AG09319 (cell line): ENCODE measurements at regions not wholly inside any gene's neighbourhood (a gene's known extent, or its start where the extent isn't known, plus 50 kb on each side); places are given as distances from the start of the nearest gene placed in this dataset.

Experiments
- DNase-seq: peaks from one replicate; pipeline ENCODE4 v3.0.0-alpha.2; 2010; ENCODE audit warnings: low read depth; ENCODE audit errors: extremely low read depth
- CTCF ChIP-seq: IDR thresholded peaks from 2 replicates; pipeline ENCODE4 v1.5.1; 2011; ENCODE audit warnings: low read depth, mild to moderate bottlenecking, inconsistent platforms, low read length, moderate library complexity

- no peak for DNase-seq
- no peak for TF ChIP-seq CTCF
Observed at GRCh38 chr9:2928411-2928810, 84.5 kb upstream of the PUM3 start.

- no peak for TF ChIP-seq CTCF
- DNase-seq = no peak
Observed at GRCh38 chr9:2925016-2925415, 81.1 kb upstream of the PUM3 start.

GRCh38 chr9:2924380-2924768 lies 80.5 kb upstream of the PUM3 start:
- no peak for DNase-seq
- TF ChIP-seq CTCF = no peak

- DNase-seq = no peak
- TF ChIP-seq CTCF = no peak
Observed at GRCh38 chr9:2923766-2924379, 80.0 kb upstream of the PUM3 start.

GRCh38 chr9:2919347-2919746 lies 75.5 kb upstream of the PUM3 start:
- peak; percentile 1 for DNase-seq
- no peak for TF ChIP-seq CTCF

GRCh38 chr9:2916382-2916985 lies 72.6 kb upstream of the PUM3 start:
- no peak for DNase-seq
- no peak for TF ChIP-seq CTCF

- DNase-seq = no peak
- no peak for TF ChIP-seq CTCF
Observed at GRCh38 chr9:2913026-2913425, 69.1 kb upstream of the PUM3 start.
